Endothelial cell of umbilical vein (primary cell): ENCODE measurements at regions not wholly inside any gene's neighbourhood (a gene's known extent, or its start where the extent isn't known, plus 50 kb on each side); places are given as distances from the start of the nearest gene placed in this dataset.

Experiments used
- BruUV-seq: library from RNA; stranded (reverse); fragments of 400-500 nt; replicated peaks from 2 replicates; lab custom pipeline; 2021; lab: Mats Ljungman, UMichigan
- CTCF ChIA-PET: fragments of 300-600, 350-600 bp; sonication (Branson Sonifier 250); formaldehyde crosslinking; loops from one replicate; lab custom pipeline; 2021; ENCODE audit warnings: antibody characterized with exemption, inconsistent platforms; lab: Charles Lee
- POLR2A ChIA-PET: fragments of 300-600, 350-600 bp; sonication (Branson Sonifier 250); formaldehyde crosslinking; loops from one replicate; lab custom pipeline; 2021; ENCODE audit warnings: antibody characterized with exemption, inconsistent platforms; lab: Charles Lee
- DNase-seq: peaks from one replicate; pipeline ENCODE4 v3.0.0-alpha.2; 2011; ENCODE audit warnings: low read depth, low spot score
- FAIRE-seq: peaks from 2 replicates; lab custom pipeline; 2011; peaks lifted over from hg19 to GRCh38; lab: Jason Lieb, UNC
- H2AFZ ChIP-seq: 2 replicates; pipeline ENCODE4 v1.6.0; 2012; ENCODE audit warnings: low read depth, low read length, control low read depth, inconsistent platforms
- H3K27ac ChIP-seq: 2 replicates; pipeline ENCODE4 v1.5.1; 2011; ENCODE audit warnings: low read depth, mild to moderate bottlenecking, control low read depth, low read length, moderate library complexity; ENCODE audit not compliant: insufficient read depth
- H3K27me3 ChIP-seq, 2 experiments: 2 replicates each; pipeline versions ENCODE4 v1.6.0 to v1.6.1; 2011; ENCODE audit warnings: low read length in 2 of 2, mixed read lengths in 1 of 2; ENCODE audit not compliant: control insufficient read depth in 2 of 2, insufficient read depth in 2 of 2
- H3K36me3 ChIP-seq, 2 experiments: 2 replicates in 1 of 2; 3 replicates in 1 of 2; pipeline ENCODE4 v1.5.1; 2011; ENCODE audit warnings: low read length in 2 of 2, mild to moderate bottlenecking in 1 of 2, moderate library complexity in 1 of 2; ENCODE audit not compliant: control insufficient read depth in 2 of 2, insufficient read depth in 2 of 2; ENCODE audit errors: extremely low read depth in 1 of 2
- H3K4me1 ChIP-seq: 3 replicates; pipeline ENCODE4 v1.5.1; 2011; ENCODE audit warnings: mild to moderate bottlenecking, low read length; ENCODE audit not compliant: control insufficient read depth, insufficient read depth; ENCODE audit errors: extremely low read depth
- H3K4me2 ChIP-seq: 2 replicates; pipeline ENCODE4 v1.6.1; 2011; ENCODE audit warnings: low read length, control low read depth, mixed read lengths; ENCODE audit not compliant: insufficient read depth
- H3K4me3 ChIP-seq, 3 experiments: fragments of 200-600 bp in 1 of 3; sonication (generic), shearing (Covaris generic) in 1 of 3; replicated peaks in 1 of 3; 2 replicates each; pipeline ENCODE4 v1.5.1; 2011 to 2016; ENCODE audit warnings: control low read depth in 3 of 3, low read length in 3 of 3, mild to moderate bottlenecking in 2 of 3, inconsistent platforms in 1 of 3, low read depth in 1 of 3, moderate library complexity in 1 of 3; ENCODE audit not compliant: insufficient read depth in 1 of 3
- H3K79me2 ChIP-seq: 2 replicates; pipeline ENCODE4 v1.6.0; 2012; ENCODE audit warnings: low read length, inconsistent platforms; ENCODE audit not compliant: control insufficient read depth, insufficient read depth
- H3K9ac ChIP-seq: replicated peaks from 2 replicates; pipeline ENCODE3; 2011; ENCODE audit warnings: low read length, control low read depth; ENCODE audit not compliant: insufficient read depth; ENCODE audit errors: extremely low read depth
- H3K9me1 ChIP-seq: replicated peaks from 3 replicates; pipeline ENCODE4 v1.6.0; 2011; ENCODE audit warnings: mild to moderate bottlenecking, low read length; ENCODE audit not compliant: control insufficient read depth, insufficient read depth; ENCODE audit errors: extremely low read depth
- H3K9me3 ChIP-seq: replicated peaks from 2 replicates; pipeline ENCODE4 v1.5.1; 2012; ENCODE audit warnings: low read length, inconsistent platforms; ENCODE audit not compliant: control insufficient read depth, insufficient read depth
- H4K20me1 ChIP-seq: replicated peaks from 2 replicates; pipeline ENCODE3; 2011; ENCODE audit warnings: mild to moderate bottlenecking, low read length; ENCODE audit not compliant: control insufficient read depth, insufficient read depth; ENCODE audit errors: extremely low read depth
- CTCF ChIP-seq, 2 donors: IDR thresholded peaks; 1 replicate in 1 of 2; 2 replicates in 1 of 2; pipeline ENCODE4 v1.5.1; 2011; ENCODE audit warnings: low read length in 2 of 2, mild to moderate bottlenecking in 2 of 2, moderate library complexity in 2 of 2, control low read depth in 1 of 2, inconsistent platforms in 1 of 2, low read depth in 1 of 2; ENCODE audit not compliant: insufficient read depth in 1 of 2; ENCODE audit errors: extremely low read depth in 1 of 2
- EZH2 ChIP-seq: IDR thresholded peaks from 2 replicates; pipeline ENCODE4 v1.6.1; 2012; ENCODE audit warnings: borderline replicate concordance, low read depth, mild to moderate bottlenecking, moderate library complexity, low read length, inconsistent platforms; ENCODE audit not compliant: severe bottlenecking
- FOS ChIP-seq: IDR thresholded peaks from 2 replicates; pipeline ENCODE4 v1.6.1; 2011; ENCODE audit warnings: mild to moderate bottlenecking, low read length, moderate library complexity, borderline replicate concordance; ENCODE audit not compliant: insufficient read depth
- GATA2 ChIP-seq: IDR thresholded peaks from 2 replicates; pipeline ENCODE4 v1.7.0; 2011; ENCODE audit warnings: low read depth, mild to moderate bottlenecking, moderate library complexity, mixed read lengths, low read length; ENCODE audit not compliant: insufficient read length, insufficient read depth
- JUN ChIP-seq: IDR thresholded peaks from 2 replicates; pipeline ENCODE4 v1.6.1; 2011; ENCODE audit warnings: borderline replicate concordance, low read depth; ENCODE audit not compliant: insufficient read length, insufficient read depth
- MYC ChIP-seq: IDR thresholded peaks from one replicate; pipeline ENCODE4 v1.6.1; 2011; ENCODE audit warnings: mild to moderate bottlenecking, low read depth, low read length
- POLR2A ChIP-seq: IDR thresholded peaks from 2 replicates; pipeline ENCODE4 v1.6.1; 2012; ENCODE audit warnings: low read depth, mild to moderate bottlenecking, control low read depth, low read length
- POLR2AphosphoS5 ChIP-seq: IDR thresholded peaks from 2 replicates; pipeline ENCODE4 v1.6.1; 2012; ENCODE audit warnings: low read depth, mild to moderate bottlenecking, control low read depth, low read length, moderate library complexity; ENCODE audit not compliant: insufficient read depth
- dilution Hi-C: fragments of 300-500 bp; cut with MboI; formaldehyde crosslinking; loops from one replicate; pipeline ENCODE4 v1.15.0; 2019; ENCODE audit warnings: low sequenced_read_pairs; ENCODE audit not compliant: extremely low pct_ligation_motif_present
- intact Hi-C: fragments of 100-400 bp; cut with micrococcal nuclease; formaldehyde crosslinking; loops from one replicate; pipeline ENCODE4 v1.10.0; 2022

GRCh38 chr11:116111546-116111945, 607.3 kb upstream of the CADM1 start:
- Histone ChIP-seq H3K4me3 (no peak overlapping the region), H3K4me1 (no peaks in the 10 kb centered on the region), H3K9me3 (no peaks in the 10 kb centered on the region), H3K27me3 (no peaks in the 10 kb centered on the region), H3K79me2 (no peaks in the 10 kb centered on the region), H2AFZ (no peak overlapping the region), H4K20me1 (no peaks in the 10 kb centered on the region), H3K27ac (no peak overlapping the region), H3K9me1 (no peaks in the 10 kb centered on the region), H3K9ac (no peak overlapping the region), H3K4me2 (no peak overlapping the region), H3K36me3 (no peaks in the 10 kb centered on the region)
- TF ChIP-seq CTCF (IDR thresholded peaks at IDR 0.05; ENCODE audit: extremely low read depth in 1 of 2, insufficient read depth in 1 of 2, low read depth in 1 of 2, low read length in 2 of 2) = no peak
- no peak for TF ChIP-seq FOS
- no peak for TF ChIP-seq GATA2
- no peak for TF ChIP-seq MYC
- no peak for TF ChIP-seq POLR2AphosphoS5
- no peak for TF ChIP-seq EZH2
- TF ChIP-seq POLR2A = no peak
- TF ChIP-seq JUN = no peak
- DNase-seq = no peak
- no peak for FAIRE-seq
- no TSS peak for BruUV-seq
- dilution Hi-C loops = no loop called here
- intact Hi-C loops = no loop called here
- CTCF ChIA-PET = no interaction called here
- POLR2A ChIA-PET = no interaction called here
